GF-D8 (cell line): ENCODE measurements at regions not wholly inside any gene's neighbourhood (a gene's known extent, or its start where the extent isn't known, plus 50 kb on each side); places are given as distances from the start of the nearest gene placed in this dataset.

Source experiments
- DNase-seq: peaks from one replicate; lab custom pipeline; 2025; lab: John Stamatoyannopoulos, UW

DNA sequence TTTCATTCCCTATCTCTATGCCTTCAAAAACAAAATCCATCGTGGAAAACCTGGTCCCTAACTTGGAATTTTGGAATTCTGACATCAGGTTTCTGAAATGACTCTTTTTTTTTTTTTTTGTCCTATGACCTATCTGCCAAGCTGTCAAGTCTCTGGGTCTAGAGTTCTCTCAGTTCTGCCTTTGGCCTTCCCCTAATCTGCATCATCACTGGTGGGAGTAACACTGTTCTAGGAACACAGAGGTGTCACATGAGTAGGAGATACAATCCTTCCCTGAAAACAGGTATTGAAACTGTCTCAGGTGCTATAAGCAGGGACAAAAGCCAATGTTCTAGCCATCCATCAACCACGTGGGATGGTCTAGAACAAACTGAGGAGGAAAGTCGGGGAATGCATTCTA, 142.0 kb upstream of the ATP1B1 start:
- no peak for DNase-seq

GRCh38 chr1:168966217-168966616, 140.3 kb upstream of the ATP1B1 start:
- no peak for DNase-seq

DNA sequence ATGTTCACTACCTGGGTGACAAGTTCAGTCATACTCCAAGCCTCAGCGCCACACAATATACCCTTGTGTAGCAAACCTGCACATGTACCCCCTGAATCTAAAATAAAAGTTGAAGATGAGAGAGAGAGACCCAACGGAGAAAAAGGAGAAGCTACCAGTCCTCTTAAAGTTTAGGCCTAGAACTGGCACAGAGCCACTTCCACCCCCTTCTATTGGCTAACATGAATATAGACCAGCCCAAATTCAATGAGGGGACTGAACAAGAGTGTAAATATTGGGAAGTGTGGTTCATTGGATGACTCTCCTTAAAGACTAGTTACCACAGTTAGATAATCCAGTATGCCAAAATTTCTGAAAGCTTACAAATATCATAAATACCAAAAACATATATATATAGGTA, 139.9 kb upstream of the ATP1B1 start:
- no peak for DNase-seq

DNA sequence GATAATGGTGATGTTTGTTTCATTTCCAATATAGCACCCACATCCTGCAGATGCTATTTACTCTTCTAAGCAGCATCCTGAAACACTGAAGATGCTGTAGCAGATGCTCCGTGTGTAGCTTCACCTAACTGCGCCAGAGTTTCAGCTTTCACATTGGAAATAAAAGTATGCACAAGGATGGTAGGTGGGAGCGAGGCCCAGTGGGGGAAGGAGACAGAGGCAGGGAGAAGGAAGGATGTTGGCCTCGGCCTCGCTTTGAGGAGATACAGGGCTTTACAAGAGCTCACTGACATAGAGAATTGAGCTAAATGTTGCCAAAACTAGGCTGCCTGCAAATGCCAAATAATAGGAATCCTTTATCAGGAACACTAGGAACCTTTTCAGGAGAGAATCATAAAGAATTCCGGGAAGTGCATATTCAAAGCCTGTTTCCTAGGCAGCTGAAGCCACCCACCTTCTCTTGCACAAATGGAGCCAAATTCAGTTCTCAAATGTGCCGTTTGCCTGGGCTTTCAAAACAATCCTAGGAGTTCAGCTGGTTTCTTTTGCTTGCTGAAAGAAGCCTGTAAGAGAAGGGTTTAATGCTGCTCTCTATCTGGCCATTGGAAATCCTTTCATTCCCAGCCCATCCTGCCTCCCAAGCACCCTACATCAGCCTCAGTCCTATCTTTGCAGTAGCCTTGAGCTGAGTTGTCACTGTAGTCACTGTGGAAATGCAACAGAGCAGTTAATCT, 135.4 kb upstream of the ATP1B1 start:
- DNase-seq, result no peak

DNA sequence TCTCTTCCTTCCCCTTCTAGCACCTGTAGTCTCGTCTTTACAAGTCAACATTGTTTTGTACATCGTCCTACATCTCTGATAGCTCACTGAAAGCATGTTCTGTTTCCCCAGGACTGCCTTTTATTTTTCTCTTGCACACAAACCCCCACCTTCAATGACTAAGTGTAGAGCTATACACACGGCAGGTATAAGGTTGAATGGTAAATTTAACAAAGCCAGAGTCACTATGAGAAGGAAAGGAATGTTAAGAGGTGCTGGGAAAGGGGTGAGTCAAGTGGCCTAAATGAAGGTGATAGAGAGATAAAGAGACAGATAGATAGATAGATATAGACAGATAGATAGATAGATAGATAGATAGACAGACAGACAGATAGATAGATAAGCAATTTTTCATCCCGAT, 134.3 kb upstream of the ATP1B1 start:
- no peak for DNase-seq

- no peak for DNase-seq
Measured at GRCh38 chr1:168972887-168973286, 133.6 kb upstream of the ATP1B1 start.

DNA sequence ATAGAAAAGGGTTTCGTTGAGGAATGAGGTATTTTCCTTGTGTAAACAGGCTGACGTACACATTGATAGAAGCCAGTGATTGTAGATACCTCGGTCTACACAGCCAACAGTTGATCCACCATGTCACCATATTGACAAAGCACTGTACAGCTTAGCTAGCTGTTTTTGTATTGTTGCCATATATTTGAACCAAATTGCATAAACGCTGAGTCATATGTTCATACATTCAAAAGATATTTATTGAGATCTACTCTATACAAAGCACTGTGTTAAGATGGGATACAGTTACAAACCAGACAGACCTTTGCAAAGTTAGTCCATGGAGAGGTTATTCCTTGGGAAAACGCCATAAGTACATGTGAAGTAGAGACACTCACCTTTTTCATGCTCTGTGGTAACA, 132.4 kb upstream of the ATP1B1 start:
- DNase-seq, result no peak

GRCh38 chr1:168974611-168975010, 131.9 kb upstream of the ATP1B1 start:
- no peak for DNase-seq

GRCh38 chr1:168976267-168976666, 130.2 kb upstream of the ATP1B1 start:
- no peak for DNase-seq

DNA sequence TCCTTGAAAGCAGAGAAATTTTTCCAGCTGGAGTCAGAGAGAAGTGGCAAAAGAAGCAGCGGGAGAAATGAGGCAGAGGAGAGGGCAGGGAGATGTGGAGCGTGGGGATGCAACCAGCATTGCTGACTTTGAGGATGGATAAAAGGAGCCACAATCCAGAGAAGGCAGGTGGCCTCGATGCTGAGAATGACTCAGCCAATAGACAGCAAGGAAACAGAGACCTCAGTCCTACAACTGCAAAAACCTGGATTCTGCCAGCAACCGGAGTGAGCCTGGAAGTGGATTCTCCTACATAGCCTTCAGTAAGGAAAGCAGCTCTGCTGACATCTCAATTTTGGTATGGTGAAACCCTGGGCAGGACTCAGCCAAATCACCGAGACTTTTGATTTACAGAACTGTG, 128.9 kb upstream of the ATP1B1 start:
- DNase-seq, result no peak

DNA sequence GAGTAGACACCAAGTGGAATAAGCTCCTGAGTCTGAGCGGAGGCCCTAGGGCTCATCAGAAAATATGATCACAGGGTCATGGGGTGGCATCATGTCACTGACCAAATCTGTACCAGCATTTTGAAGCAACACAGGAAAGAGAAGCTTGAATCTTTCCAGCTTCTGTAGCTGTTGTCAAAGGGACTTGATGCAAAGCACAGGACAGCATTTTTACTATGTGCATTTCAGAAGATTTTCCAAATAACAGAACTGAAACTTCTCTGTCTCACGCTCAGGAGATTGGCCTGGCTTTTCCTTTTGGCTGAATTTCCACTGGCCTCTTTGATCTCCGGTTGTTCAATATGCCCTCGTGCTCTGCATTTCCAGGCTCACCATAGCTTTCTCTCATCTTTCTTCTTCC, 127.2 kb upstream of the ATP1B1 start:
- DNase-seq, result no peak

DNA sequence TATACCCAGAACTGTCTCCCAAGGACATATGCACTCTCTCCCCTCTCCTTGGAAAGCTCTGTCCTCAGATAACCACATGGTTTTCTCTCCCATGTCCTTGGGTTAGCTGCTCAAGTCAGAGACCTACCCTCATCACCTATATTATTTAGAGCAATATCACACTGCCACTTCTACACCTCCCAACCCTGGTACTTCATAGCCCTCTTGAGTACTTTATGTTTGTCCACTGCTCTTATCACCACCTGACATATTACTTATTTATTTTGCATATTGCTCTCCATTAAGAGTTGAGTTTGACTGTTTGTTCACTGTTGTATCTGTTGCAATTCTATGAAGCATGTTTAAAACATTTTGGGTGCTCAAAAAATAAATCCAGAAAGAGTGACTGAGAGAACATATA, 126.3 kb upstream of the ATP1B1 start:
- no peak for DNase-seq

DNA sequence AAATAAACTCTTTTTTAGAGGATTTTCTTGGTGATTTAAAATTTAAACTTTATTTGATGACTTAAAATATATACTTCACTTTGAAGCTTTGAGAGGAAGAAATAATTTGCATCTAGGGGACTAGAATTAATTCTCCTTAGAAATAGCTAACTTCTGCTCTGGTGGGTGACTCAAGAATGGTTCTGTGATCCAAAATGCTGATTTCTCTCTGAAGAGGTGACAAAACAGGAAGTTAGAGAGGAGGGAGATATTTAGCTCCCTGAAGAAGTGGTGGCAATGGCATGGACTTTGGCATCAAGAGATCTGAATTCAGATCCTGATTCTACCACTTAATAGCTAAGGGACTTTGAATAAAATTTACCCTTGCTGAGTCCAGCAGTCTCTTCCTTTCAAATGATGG, 125.8 kb upstream of the ATP1B1 start:
- DNase-seq, result no peak

- DNase-seq, result no peak
Measured at GRCh38 chr1:168982778-168983177, 123.7 kb upstream of the ATP1B1 start.

- no peak for DNase-seq
Measured at GRCh38 chr1:168987330-168987729, 119.2 kb upstream of the ATP1B1 start.

GRCh38 chr1:168987923-168988322, 118.6 kb upstream of the ATP1B1 start:
- DNase-seq, result no peak

- DNase-seq, result no peak
Measured at GRCh38 chr1:168989985-168990384, 116.5 kb upstream of the ATP1B1 start.

DNA sequence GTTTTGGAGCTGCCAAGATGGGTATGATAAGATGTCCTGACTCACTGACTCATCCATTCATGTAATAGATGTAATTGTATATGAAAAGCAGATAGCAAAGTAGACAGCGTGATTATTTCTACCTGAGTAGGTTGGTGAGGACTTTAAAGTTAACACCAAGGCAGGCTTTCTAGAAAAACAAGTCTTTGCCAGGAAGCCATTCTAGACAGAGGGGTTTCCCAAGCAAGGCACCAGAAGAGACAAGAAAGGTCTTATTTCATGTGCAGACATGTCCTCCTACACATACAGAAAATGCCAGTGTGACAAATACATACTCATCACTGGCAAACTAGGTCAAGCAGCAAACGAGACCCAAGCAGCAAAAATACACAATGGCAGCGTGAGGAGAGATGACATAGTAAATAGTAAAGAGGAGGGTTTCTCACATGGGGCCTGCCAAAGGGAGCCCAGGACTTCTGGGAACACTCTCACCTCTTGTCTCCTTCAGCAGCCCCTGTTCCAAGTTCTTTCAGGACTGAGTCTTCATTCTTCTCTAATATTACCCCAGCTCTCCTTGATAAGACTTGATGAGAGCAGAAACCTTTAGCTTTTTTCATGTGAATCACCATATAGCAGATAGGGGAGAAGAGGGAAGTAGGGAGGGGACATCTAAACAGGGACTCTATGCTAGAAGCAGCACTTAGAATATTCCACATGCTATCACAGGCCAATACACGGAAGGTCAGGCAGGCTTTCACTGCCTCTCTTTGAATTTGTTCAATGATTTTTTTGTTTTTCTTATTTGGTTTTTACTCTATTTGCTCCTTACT, 114.6 kb upstream of the ATP1B1 start:
- DNase-seq, result no peak

GRCh38 chr1:169001353-169001752, 105.1 kb upstream of the ATP1B1 start:
- DNase-seq, result no peak

- DNase-seq, result no peak
Measured at GRCh38 chr1:169003864-169004516, 102.5 kb upstream of the ATP1B1 start.

- no peak for DNase-seq
Measured at GRCh38 chr1:169005776-169006175, 100.7 kb upstream of the ATP1B1 start.

GRCh38 chr1:169009666-169010065, 96.8 kb upstream of the ATP1B1 start:
- no peak for DNase-seq

DNA sequence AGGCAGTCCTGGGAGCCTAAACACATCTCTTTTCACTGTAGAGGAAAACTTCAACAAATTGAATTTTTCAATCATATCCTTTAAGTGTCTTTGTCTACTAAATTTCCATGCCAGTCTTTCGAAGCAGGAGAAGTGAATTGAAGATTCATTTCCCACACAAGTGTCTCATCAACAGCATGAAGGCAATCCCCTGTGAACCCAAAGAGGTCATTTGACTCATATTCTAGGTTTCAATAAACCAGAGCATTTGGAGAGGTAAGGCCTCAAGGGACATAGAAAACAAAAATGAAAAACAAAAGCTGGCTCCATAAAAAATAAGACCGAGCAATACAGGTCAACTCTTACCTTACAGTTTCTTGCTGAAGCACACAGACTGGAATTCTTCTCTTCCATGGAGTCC, 94.1 kb upstream of the ATP1B1 start:
- DNase-seq, result no peak
